ENCODE measurements at regions not wholly inside any gene's neighbourhood (a gene's known extent, or its start where the extent isn't known, plus 50 kb on each side); places are given as distances from the start of the nearest gene placed in this dataset.

DNA sequence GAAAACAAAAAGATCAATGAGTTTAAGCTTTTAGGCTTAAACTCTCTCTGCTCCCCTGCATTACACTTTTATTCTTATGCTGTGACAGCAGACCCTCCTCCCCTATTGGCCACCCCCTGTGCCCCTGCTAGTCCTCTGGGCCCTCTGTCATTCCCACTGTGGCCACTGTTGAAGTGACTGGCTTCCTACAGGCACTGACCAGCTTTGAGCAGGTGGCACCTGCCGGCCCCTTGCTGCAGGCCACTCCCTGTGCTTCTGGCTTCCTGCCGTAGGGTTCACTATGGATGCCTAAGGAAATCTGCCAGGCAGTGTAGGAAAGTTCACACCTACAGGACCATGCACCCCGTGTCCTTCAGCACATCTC is 156.5 kb upstream of the L3MBTL4 start:
- no peak for TF ChIP-seq POLR2A (IDR thresholded peaks at IDR 0.05)
- TF ChIP-seq, protein P1, sequence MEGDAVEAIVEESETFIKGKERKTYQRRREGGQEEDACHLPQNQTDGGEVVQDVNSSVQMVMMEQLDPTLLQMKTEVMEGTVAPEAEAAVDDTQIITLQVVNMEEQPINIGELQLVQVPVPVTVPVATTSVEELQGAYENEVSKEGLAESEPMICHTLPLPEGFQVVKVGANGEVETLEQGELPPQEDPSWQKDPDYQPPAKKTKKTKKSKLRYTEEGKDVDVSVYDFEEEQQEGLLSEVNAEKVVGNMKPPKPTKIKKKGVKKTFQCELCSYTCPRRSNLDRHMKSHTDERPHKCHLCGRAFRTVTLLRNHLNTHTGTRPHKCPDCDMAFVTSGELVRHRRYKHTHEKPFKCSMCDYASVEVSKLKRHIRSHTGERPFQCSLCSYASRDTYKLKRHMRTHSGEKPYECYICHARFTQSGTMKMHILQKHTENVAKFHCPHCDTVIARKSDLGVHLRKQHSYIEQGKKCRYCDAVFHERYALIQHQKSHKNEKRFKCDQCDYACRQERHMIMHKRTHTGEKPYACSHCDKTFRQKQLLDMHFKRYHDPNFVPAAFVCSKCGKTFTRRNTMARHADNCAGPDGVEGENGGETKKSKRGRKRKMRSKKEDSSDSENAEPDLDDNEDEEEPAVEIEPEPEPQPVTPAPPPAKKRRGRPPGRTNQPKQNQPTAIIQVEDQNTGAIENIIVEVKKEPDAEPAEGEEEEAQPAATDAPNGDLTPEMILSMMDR (IDR thresholded peaks at IDR 0.05), result no peak
